ENCODE measurements at regions not wholly inside any gene's neighbourhood (a gene's known extent, or its start where the extent isn't known, plus 50 kb on each side); places are given as distances from the start of the nearest gene placed in this dataset.

DNA sequence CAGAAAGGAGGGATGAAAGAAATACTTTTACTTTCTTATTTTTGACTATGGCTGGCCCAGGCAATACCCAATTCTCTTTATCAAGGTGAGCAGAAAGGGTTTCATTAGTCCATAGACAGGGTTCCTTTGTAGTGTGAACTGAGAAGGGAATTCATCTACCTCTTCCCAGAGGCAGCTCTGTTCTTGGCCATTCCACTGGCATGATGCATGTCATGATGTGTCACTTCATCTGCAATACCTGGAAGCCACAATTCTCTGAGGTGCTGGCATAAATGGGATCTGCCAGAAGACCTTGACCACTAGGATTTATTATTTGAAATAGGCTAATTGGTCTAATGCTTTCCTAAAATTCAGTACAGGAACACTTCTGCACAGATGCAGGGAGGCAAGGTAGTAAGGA, 542.8 kb downstream of the RFC3 start:
- Histone ChIP-seq H3K27ac (no peak overlapping the region), H3K36me3 (no peaks in the 10 kb centered on the region), H3K4me3 (no peak overlapping the region), H3K9me3 (peaks cover 0 to 4% (median 0%) of the 10 kb centered on the region in 8 donors), H3K27me3 (replicated peaks in 1 of 7) (no peaks in the 10 kb centered on the region), H3K4me1 (peaks cover 0 to 7% (median 2%) of the 10 kb centered on the region in 6 donors)
- intact Hi-C loops (cut with DNase I; ENCODE audit: low total_unique reads), result no loop called here
- DNase-seq, result no peak
- TF ChIP-seq POLR2A (IDR thresholded peaks at IDR 0.05) (no peak), POLR2AphosphoS5 (IDR thresholded peaks at IDR 0.05) (no peak)
- TF ChIP-seq, protein P1, sequence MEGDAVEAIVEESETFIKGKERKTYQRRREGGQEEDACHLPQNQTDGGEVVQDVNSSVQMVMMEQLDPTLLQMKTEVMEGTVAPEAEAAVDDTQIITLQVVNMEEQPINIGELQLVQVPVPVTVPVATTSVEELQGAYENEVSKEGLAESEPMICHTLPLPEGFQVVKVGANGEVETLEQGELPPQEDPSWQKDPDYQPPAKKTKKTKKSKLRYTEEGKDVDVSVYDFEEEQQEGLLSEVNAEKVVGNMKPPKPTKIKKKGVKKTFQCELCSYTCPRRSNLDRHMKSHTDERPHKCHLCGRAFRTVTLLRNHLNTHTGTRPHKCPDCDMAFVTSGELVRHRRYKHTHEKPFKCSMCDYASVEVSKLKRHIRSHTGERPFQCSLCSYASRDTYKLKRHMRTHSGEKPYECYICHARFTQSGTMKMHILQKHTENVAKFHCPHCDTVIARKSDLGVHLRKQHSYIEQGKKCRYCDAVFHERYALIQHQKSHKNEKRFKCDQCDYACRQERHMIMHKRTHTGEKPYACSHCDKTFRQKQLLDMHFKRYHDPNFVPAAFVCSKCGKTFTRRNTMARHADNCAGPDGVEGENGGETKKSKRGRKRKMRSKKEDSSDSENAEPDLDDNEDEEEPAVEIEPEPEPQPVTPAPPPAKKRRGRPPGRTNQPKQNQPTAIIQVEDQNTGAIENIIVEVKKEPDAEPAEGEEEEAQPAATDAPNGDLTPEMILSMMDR (IDR thresholded peaks at IDR 0.05 in 8 of 11, conservative IDR thresholded peaks at IDR 0.05 in 3 of 11), result no peak

DNA sequence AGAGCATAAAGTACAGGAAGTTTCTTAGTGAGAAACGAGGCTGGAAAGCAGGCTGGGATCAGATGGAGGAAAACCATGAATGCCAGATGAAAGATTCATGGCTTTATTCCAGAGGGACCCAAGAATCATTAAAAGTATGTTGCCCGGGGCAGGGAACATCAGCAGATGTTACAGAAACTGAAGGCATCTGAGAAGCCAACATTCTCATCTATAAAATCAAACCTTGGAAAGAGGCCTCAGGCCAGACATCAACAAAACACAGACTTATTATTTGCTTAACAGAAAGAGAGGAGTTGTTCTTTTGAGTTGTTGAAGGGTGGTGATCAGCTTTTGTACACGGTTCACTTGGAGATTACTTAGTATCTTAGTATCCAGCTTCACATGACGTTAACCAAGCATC, 543.6 kb downstream of the RFC3 start:
- TF ChIP-seq, protein P1 (IDR thresholded peaks at IDR 0.05 in 8 of 11, conservative IDR thresholded peaks at IDR 0.05 in 3 of 11), result no peak
- TF ChIP-seq POLR2A (IDR thresholded peaks at IDR 0.05) (no peak), POLR2AphosphoS5 (IDR thresholded peaks at IDR 0.05) (no peak)
- 67 to 75% (median 70%) methylated on average over 4 of the region's 4 CpGs for WGBS, 5 donors
- Histone ChIP-seq H3K4me3 (no peak overlapping the region), H3K36me3 (no peaks in the 10 kb centered on the region), H3K4me1 (peaks cover 0 to 7% (median 2%) of the 10 kb centered on the region in 6 donors), H3K27ac (no peak overlapping the region), H3K9me3 (peaks cover 0 to 11% (median 3%) of the 10 kb centered on the region in 8 donors), H3K27me3 (replicated peaks in 1 of 7) (no peaks in the 10 kb centered on the region)
- intact Hi-C loops (cut with DNase I; ENCODE audit: low total_unique reads), result no loop called here
- DNase-seq, result no peak

DNA sequence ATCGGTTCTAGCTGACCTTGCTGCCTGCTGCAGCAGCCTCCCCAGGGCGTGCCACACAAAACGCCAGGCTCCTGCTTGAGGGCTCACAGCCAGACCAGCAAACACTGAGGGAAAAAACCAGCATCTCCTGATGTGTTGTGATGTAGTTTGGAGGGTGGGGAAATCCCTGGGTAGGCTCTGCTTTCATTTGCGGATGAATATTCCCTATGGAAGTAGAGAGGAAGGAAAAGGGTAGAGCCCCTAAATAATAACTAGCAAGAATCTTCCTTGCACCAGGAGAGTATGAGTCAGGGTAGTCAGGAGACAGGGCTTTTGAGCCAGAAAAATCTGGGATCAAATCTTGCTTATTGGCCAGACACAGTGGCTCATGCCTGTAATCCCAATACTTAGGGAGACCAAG, 545.3 kb downstream of the RFC3 start:
- Histone ChIP-seq H3K27ac (no peak overlapping the region), H3K9me3 (peaks cover 0 to 16% (median 6%) of the 10 kb centered on the region in 8 donors), H3K4me1 (no peaks in the 10 kb centered on the region), H3K4me3 (no peak overlapping the region), H3K36me3 (no peaks in the 10 kb centered on the region), H3K27me3 (replicated peaks in 1 of 7) (no peaks in the 10 kb centered on the region)
- TF ChIP-seq, protein P1 (IDR thresholded peaks at IDR 0.05 in 8 of 11, conservative IDR thresholded peaks at IDR 0.05 in 3 of 11), result no peak
- TF ChIP-seq POLR2AphosphoS5 (IDR thresholded peaks at IDR 0.05) (no peak), POLR2A (IDR thresholded peaks at IDR 0.05) (no peak)
- 80 to 90% (median 85%) methylated on average over 4 of the region's 4 CpGs for WGBS, 5 donors
- no peak for DNase-seq
- intact Hi-C loops (cut with DNase I; ENCODE audit: low total_unique reads), result no loop called here

DNA sequence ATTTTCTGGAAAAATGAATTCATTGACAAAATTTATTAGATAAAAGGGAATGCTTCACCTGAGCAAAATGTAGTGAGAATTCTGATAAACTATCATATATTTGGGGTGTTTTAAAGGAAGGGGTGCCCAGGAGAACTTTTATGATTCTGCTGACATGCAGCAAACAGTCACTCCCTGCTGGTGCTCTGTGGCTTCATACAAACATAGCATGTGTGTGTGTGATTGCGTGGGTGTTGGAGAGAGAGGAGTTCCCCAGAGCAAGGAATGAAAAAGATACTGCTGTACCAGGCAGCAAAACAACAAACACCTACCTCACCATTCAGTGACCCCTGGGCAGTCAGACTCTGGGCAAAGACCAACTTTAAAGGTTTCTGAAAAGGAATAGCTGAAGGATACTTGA, 546.7 kb downstream of the RFC3 start:
- Histone ChIP-seq H3K4me3 (no peak overlapping the region), H3K9me3 (peaks cover 0 to 18% (median 6%) of the 10 kb centered on the region in 8 donors), H3K36me3 (no peaks in the 10 kb centered on the region), H3K27ac (no peak overlapping the region), H3K27me3 (replicated peaks in 1 of 7) (no peaks in the 10 kb centered on the region), H3K4me1 (no peaks in the 10 kb centered on the region)
- no peak for DNase-seq
- TF ChIP-seq, protein P1 (IDR thresholded peaks at IDR 0.05 in 8 of 11, conservative IDR thresholded peaks at IDR 0.05 in 3 of 11), result no peak
- TF ChIP-seq POLR2A (IDR thresholded peaks at IDR 0.05) (no peak), POLR2AphosphoS5 (IDR thresholded peaks at IDR 0.05) (no peak)
- intact Hi-C loops (cut with DNase I; ENCODE audit: low total_unique reads), result no loop called here
- 67 to 97% (median 74%) methylated on average over 1 of the region's 1 CpG for WGBS, 5 donors

Measured in spleen (tissue), 11 donors.